Stimulated activated naive CD8-positive, alpha-beta T cell treated with anti-CD3 and anti-CD28 coated beads, Interleukin-15, Interleukin-2, amounts not matched to agents 100 ng/mL and 50 ng/mL, for 24 hours (primary cell): ENCODE measurements at regions not wholly inside any gene's neighbourhood (a gene's known extent, or its start where the extent isn't known, plus 50 kb on each side); places are given as distances from the start of the nearest gene placed in this dataset.

Experiments used
- H3K27ac Mint-ChIP-seq: one replicate; pipeline ENCODE4 v1.8.0; 2021; ENCODE audit warnings: mild to moderate bottlenecking, mixed read lengths
- H3K27me3 Mint-ChIP-seq: one replicate; pipeline ENCODE4 v1.8.0; 2021; ENCODE audit warnings: mixed read lengths
- H3K36me3 Mint-ChIP-seq: one replicate; pipeline ENCODE4 v1.8.0; 2021; ENCODE audit warnings: low read depth, mixed read lengths
- H3K4me1 Mint-ChIP-seq: one replicate; pipeline ENCODE4 v1.8.0; 2021; ENCODE audit warnings: low read depth, mixed read lengths
- H3K4me3 Mint-ChIP-seq: one replicate; pipeline ENCODE4 v1.8.0; 2021; ENCODE audit warnings: mild to moderate bottlenecking, mixed read lengths
- H3K9me3 Mint-ChIP-seq: one replicate; pipeline ENCODE4 v1.8.0; 2021; ENCODE audit warnings: mixed read lengths

DNA sequence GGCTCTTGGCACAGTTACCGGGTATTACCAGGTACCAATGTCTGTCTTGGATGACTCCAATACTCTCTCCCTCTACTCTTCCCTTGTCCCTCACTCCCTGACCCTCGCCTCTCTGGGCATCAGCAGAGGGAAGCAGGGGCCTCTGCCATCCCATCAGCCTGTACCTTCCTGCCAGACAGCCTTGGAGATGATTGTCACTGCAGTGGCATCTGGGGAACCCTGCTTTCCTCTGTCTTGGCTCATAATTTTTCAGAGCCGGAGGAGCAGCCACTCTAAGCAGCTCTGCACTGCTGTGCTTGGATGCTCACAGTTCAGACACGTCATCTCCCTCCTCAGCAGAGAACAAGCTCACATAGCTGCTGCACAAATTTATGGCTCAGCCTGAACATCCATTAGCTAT is 274.1 kb downstream of the SMARCA2 start:
- no peaks in the 10 kb centered on the region for H3K4me1 Mint-ChIP-seq
- H3K4me3 Mint-ChIP-seq = no peak overlapping the region
- H3K27me3 Mint-ChIP-seq = peaks cover 10% of the 10 kb centered on the region
- no peaks in the 10 kb centered on the region for H3K9me3 Mint-ChIP-seq
- H3K36me3 Mint-ChIP-seq = no peaks in the 10 kb centered on the region
- no peak overlapping the region for H3K27ac Mint-ChIP-seq

DNA sequence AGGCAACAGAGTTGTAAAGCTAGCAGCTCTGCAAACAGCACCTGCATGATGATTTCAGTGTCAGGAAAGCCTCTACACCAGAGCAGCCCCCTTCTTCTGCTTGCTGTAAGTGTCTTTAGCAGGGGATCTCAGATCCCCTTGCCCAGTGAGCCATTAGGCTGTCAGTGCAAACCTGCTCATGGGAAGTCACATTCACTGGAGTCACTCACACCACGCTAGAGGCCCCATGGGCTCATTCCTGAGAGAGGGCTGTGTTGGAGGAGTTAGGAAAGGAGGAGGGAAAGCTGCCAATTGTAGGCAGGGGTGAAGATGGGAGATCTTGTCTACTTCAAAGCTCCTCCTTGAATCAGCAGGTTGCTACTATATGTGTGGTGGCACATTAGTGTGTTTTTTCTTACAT is 275.2 kb downstream of the SMARCA2 start:
- Mint-ChIP-seq H3K9me3 (no peaks in the 10 kb centered on the region), H3K4me3 (no peak overlapping the region), H3K27me3 (peaks cover 10% of the 10 kb centered on the region), H3K27ac (no peak overlapping the region), H3K36me3 (no peaks in the 10 kb centered on the region), H3K4me1 (no peaks in the 10 kb centered on the region)

DNA sequence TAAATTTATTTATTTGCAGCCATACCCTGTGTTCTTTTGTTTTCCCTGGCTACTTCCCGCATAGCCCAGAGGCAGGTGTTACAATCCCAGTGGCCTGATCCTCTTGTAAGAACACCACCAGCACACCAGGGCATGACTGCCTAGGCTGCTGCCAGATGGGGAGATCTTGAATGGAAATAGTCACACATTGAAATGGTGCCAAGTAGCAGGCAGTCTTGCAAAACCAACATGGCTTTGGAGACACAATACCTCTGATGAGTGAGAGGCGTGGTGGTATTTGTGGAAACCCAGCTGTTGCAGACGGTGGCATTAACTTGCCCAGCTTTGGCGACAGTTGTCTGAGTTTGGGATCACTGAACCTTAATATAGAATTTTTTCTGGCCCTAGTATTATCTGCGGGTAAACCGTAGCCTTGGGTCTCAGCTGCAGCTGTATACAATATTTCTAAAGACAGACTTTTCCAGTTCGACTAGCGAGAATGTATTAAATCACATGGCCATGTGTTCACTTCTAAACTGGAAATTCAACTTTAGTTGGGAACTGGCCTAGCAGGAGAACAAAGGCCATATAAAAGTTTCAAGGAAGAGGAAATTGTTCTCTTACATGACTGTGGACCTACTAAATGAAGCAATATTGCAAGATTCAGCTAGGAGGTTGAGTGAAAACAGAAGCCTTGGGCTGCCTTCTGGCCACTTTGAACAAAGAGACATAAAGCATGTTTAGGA is 277.0 kb downstream of the SMARCA2 start:
- Mint-ChIP-seq H3K27ac (no peak overlapping the region), H3K27me3 (peaks cover 10% of the 10 kb centered on the region), H3K4me3 (no peak overlapping the region), H3K4me1 (no peaks in the 10 kb centered on the region), H3K36me3 (no peaks in the 10 kb centered on the region), H3K9me3 (no peaks in the 10 kb centered on the region)

DNA sequence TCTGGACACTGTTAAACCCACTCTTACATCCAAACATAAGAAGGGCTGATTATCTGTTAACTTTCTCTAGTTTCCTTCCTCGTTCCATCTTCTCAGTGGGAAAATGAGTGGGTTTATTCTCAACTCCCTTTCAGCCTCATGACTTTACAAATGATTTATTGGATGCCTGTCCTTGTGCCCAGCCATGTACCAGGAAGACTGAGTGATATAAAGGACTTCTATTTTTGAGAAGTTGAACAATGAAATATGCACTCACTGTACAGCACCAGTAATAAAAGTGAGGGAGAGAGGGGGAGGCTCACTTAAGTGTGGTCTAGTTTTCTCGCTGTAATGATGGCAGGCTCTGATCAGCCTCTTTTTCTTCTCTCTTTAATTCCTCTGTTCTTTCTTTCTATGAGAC is 277.6 kb downstream of the SMARCA2 start:
- Mint-ChIP-seq H3K27ac (no peak overlapping the region), H3K36me3 (no peaks in the 10 kb centered on the region), H3K27me3 (peaks cover 10% of the 10 kb centered on the region), H3K4me3 (no peak overlapping the region), H3K9me3 (no peaks in the 10 kb centered on the region), H3K4me1 (no peaks in the 10 kb centered on the region)

DNA sequence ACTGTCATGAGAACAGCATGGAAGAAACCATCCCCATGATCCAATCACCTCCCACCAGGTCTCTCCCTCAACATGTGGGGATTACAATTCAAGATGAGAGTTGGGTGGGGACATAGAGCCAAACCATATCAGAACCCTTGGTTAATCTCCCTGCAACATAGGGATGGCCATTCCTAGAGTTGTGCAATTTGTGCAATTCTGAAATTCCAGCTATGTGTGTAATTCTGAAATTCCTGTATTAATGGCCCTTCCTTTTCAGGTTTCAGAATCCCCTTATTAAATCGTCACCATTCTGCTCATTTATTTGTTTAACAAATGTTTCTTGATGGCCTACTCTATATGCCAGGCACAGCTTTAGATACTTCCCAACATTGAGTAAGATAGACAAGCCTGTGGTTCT is 282.6 kb downstream of the SMARCA2 start:
- H3K4me1 Mint-ChIP-seq = no peaks in the 10 kb centered on the region
- H3K4me3 Mint-ChIP-seq = no peak overlapping the region
- H3K27me3 Mint-ChIP-seq = peaks cover 15% of the 10 kb centered on the region
- H3K9me3 Mint-ChIP-seq = no peaks in the 10 kb centered on the region
- no peaks in the 10 kb centered on the region for H3K36me3 Mint-ChIP-seq
- H3K27ac Mint-ChIP-seq = no peak overlapping the region

DNA sequence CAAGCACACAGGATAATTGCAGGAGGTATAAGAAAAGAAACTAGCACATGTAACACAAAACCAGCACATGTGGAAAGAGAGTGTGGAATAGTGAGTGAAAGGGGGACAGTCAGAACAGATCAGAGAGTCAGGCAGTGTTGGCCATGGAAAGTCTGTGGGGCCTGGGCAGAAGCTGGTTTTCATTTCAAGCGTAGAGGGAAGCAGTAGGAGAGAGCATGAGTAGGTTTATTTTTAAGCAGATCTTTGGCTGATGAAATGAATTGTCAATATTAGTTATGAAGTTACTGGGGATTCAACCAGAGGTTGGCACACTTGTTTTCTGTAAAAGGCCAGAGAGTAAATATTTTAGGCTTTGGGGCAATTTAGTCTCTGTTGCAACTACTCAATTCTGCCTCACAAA is 283.1 kb downstream of the SMARCA2 start:
- H3K4me3 Mint-ChIP-seq = no peak overlapping the region

DNA sequence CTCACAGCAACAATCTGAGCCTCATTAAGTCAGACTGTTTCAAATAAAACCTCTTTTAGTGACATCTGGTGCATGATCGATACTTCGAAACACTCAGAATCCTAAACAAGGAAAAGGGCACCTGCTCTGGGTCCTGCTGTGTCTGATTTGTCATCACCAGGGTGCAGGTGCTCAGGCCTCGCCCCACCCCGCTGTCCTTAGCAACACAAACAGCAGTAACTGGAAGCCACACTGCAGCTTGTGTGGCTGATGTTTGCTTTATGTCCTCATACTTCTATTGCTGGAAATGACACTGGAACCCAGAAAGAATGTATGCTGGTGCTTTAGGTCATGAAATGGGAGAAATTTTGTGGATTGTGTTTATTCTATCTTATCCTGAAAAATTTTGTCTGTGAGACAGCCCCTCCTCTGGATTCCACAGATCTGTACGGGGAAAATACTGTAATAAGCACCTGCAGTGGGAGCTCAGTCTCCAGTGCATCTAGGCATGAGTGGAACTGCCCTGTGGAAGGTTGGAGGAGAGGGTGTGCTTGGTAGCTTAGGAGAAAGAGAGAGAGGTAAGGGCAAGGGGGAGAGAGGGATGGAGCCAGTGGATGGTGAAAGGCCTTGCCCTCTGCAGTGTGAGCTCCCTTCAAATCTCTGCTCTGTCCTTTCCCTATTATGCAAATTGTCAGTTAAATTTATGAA is 284.2 kb downstream of the SMARCA2 start:
- no peak overlapping the region for H3K27ac Mint-ChIP-seq
- no peak overlapping the region for H3K4me3 Mint-ChIP-seq
- H3K36me3 Mint-ChIP-seq = no peaks in the 10 kb centered on the region
- peaks cover 15% of the 10 kb centered on the region for H3K27me3 Mint-ChIP-seq
- H3K9me3 Mint-ChIP-seq = no peaks in the 10 kb centered on the region
- H3K4me1 Mint-ChIP-seq = no peaks in the 10 kb centered on the region

More for the DNA sequence above, 283.1 kb downstream of the SMARCA2 start:
- H3K4me1 Mint-ChIP-seq = no peaks in the 10 kb centered on the region
- peaks cover 15% of the 10 kb centered on the region for H3K27me3 Mint-ChIP-seq
- H3K27ac Mint-ChIP-seq = no peak overlapping the region
- no peaks in the 10 kb centered on the region for H3K9me3 Mint-ChIP-seq
- H3K36me3 Mint-ChIP-seq = no peaks in the 10 kb centered on the region

DNA sequence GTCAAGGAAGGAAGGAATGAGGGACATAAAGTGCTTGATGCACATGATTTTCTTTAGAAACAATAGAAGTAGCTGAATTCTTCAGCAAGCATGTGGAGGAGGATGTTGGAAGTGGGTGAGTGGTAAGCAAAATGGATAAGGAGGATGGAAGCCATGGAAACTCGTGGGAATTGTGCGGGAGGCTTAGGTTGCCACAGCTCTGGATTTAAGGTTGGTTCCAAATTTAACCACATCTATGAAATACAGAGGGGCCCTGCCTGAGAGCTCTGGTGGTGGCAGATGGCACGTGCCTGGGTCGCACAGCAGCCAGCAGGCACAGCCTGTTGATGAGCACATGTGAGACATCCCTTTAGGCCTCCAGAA is 284.7 kb downstream of the SMARCA2 start:
- Mint-ChIP-seq H3K36me3 (no peaks in the 10 kb centered on the region), H3K27me3 (peaks cover 15% of the 10 kb centered on the region), H3K4me3 (no peak overlapping the region), H3K4me1 (no peaks in the 10 kb centered on the region), H3K27ac (no peak overlapping the region), H3K9me3 (no peaks in the 10 kb centered on the region)

DNA sequence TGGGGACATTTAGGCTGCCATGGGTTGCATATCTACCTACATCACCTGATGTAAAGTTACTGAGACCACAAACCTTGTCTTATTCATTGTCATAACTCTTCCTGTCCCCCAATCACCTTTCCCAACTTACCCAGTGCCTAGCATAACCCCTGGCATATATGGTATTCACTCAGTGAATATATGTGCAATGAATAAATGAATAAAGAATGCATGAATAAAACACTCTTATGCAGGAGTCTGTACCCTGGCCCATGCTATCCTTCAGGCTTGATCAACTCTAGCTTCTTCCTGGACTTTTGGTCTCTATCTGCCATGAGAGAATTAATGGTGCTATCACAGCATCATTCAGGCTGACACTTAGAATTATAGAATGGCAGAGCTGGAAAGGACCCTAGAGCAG is 285.2 kb downstream of the SMARCA2 start:
- Mint-ChIP-seq H3K9me3 (no peaks in the 10 kb centered on the region), H3K4me3 (no peak overlapping the region), H3K27ac (no peak overlapping the region), H3K27me3 (peaks cover 15% of the 10 kb centered on the region), H3K36me3 (no peaks in the 10 kb centered on the region), H3K4me1 (no peaks in the 10 kb centered on the region)

DNA sequence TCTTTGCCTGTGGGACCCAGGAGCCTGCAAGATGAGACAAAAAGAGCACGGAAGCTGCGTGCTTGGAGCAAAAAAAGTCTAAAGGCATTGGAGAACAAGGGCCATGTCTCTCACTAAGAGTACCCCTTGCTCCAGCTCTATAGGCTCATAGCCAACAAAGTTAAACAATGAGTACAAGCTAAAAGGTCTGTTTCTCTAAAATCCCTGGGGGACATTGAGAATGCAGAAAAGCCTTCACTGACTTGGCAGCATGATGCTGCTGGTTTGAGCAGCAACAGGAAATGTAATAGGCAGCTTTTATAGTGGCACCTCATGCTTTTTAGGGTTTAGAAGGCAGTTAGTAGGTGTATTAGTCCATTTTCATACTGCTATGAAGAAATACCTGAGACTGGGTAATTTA is 287.5 kb downstream of the SMARCA2 start:
- peaks cover 10% of the 10 kb centered on the region for H3K27me3 Mint-ChIP-seq
- H3K27ac Mint-ChIP-seq = no peak overlapping the region
- no peak overlapping the region for H3K4me3 Mint-ChIP-seq
- H3K4me1 Mint-ChIP-seq = no peaks in the 10 kb centered on the region
- H3K9me3 Mint-ChIP-seq = no peaks in the 10 kb centered on the region
- H3K36me3 Mint-ChIP-seq = no peaks in the 10 kb centered on the region

DNA sequence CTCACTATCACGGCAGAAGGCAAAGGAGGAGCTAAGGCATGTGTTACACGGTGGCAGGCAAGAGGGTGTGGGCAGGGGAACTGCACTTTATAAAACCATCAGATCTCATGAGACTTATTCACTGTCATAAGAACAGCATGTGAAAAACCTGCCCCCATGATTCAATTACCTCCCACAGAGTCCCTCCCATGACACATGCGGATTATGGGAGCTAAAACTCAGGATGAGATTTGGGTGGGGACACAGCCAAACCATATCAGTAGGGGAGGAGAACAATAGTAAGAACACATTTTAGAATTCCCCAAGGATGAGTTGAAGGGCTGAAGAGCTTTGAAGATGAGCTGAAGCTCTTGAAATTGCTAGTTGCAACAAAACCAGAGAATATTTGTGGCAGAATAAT is 287.9 kb downstream of the SMARCA2 start:
- Mint-ChIP-seq H3K36me3 (no peaks in the 10 kb centered on the region), H3K4me1 (no peaks in the 10 kb centered on the region), H3K9me3 (no peaks in the 10 kb centered on the region), H3K4me3 (no peak overlapping the region), H3K27ac (no peak overlapping the region), H3K27me3 (peaks cover 10% of the 10 kb centered on the region)

DNA sequence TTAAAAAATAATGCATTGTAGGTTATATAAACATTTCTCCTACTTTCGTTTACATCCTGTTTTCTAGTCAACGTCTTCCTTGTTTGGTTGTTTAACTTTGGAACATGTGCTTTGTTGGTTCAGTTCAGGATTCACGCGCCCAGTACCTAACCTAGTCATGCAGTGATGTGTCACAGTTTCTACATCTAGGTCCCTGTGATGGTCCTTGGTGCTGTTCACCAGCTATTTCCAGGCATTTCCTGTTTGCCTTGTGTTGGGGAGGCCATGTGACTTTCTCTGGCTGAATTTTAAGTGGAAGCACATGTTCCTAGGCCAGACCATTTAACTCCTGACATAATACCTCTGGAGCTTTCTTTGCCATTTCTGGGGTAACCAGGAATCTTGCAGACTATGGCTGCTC is 292.3 kb downstream of the SMARCA2 start:
- H3K36me3 Mint-ChIP-seq = no peaks in the 10 kb centered on the region
- peaks cover 6% of the 10 kb centered on the region for H3K27me3 Mint-ChIP-seq
- H3K9me3 Mint-ChIP-seq = peaks cover 6% of the 10 kb centered on the region
- H3K4me3 Mint-ChIP-seq = no peak overlapping the region
- H3K4me1 Mint-ChIP-seq = no peaks in the 10 kb centered on the region
- no peak overlapping the region for H3K27ac Mint-ChIP-seq

DNA sequence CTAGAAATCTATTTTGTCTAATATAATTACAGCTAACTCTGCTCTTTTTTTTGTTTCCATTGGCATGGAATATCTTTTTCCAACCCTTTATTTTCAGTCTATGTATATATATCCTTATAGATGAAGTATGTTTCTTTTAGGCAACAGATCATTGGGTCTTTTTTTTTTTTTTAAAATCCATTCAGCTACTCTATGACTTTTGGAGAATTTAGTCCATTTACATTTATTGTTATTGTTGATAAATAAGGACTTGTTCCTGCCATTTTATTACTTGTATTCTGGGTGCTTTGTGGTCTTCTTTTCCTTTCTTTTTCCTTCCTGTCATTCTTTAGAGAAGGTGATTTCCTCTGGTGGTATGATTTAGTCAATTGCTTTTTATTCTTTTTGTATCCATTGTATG is 296.8 kb downstream of the SMARCA2 start:
- Mint-ChIP-seq H3K27me3 (peaks cover 6% of the 10 kb centered on the region), H3K4me3 (no peak overlapping the region), H3K9me3 (peaks cover 20% of the 10 kb centered on the region), H3K36me3 (peaks cover 6% of the 10 kb centered on the region), H3K4me1 (no peaks in the 10 kb centered on the region), H3K27ac (no peak overlapping the region)

DNA sequence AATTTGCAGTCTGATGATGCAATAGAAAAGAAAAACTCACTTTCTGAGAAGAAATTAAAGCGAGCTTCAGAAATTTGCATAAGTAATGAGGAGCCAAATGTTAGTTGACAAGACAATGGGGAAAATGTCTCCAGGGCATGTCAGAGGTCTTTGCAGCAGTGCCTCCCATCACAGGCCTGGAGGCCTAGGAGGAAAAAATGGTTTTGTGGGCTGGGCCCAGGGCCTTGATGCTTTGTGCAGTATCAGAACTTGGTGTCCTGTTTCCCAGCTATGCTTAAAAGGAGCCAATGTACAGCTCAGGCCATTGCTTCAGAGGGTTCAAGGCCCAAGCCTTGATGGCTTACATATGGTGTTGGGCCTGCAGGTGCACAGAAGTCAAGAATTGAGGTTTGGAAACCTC is 298.4 kb downstream of the SMARCA2 start:
- Mint-ChIP-seq H3K36me3 (peaks cover 6% of the 10 kb centered on the region), H3K9me3 (peaks cover 20% of the 10 kb centered on the region), H3K27me3 (peaks cover 6% of the 10 kb centered on the region), H3K4me3 (no peak overlapping the region), H3K27ac (no peak overlapping the region), H3K4me1 (no peaks in the 10 kb centered on the region)

DNA sequence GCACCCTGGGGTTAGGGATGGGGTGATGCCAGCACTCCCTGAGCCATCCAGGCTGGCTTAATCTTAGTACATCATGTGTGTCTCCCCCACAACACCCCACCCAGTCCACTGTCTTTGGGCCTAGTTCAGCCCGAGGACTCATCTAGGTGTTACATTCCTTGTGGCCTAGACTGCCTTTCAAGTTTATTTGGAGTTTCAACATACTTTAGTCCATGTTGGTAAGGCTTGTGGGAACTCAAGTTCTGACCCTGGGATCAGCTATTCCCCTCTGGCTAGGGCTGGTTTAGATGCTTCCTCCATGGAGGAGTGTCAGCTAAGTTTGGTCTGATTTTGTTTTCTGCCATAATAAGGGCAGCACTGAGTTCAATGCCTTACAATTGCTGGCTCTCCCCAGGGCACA is 302.4 kb downstream of the SMARCA2 start:
- H3K27me3 Mint-ChIP-seq = peaks cover 7% of the 10 kb centered on the region
- H3K9me3 Mint-ChIP-seq = peaks cover 14% of the 10 kb centered on the region
- H3K36me3 Mint-ChIP-seq = peaks cover 6% of the 10 kb centered on the region
- H3K27ac Mint-ChIP-seq = no peak overlapping the region
- H3K4me1 Mint-ChIP-seq = no peaks in the 10 kb centered on the region
- no peak overlapping the region for H3K4me3 Mint-ChIP-seq

DNA sequence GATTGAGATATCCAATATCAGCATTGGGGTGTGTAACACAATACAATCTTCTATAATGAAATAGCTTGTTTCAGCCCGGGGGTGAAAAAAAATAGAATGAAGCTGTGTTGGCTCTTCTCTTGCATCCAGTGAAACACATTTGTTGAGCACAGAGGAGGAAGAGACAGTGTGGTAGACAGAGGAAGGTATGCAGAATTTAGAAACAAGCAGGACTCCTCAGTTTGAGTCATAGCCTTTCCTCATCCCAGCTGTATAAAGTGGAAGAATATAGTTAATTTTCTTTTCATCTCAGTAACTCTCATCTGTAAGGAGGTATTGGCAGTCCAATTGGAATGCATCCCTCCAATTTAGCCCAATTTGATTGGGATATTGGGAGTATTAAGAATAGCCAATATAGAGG is 302.2 kb upstream of the VLDLR start:
- H3K27me3 Mint-ChIP-seq = peaks cover 10% of the 10 kb centered on the region
- H3K9me3 Mint-ChIP-seq = peaks cover 8% of the 10 kb centered on the region
- no peak overlapping the region for H3K4me3 Mint-ChIP-seq
- no peak overlapping the region for H3K27ac Mint-ChIP-seq
- H3K4me1 Mint-ChIP-seq = no peaks in the 10 kb centered on the region
- H3K36me3 Mint-ChIP-seq = no peaks in the 10 kb centered on the region
